ENCODE measurements at regions not wholly inside any gene's neighbourhood (a gene's known extent, or its start where the extent isn't known, plus 50 kb on each side); places are given as distances from the start of the nearest gene placed in this dataset.

- Histone ChIP-seq H3K9ac (no peak overlapping the region), H3K4me2 (no peak overlapping the region), H4K20me1 (no peaks in the 10 kb centered on the region), H3K36me3 (no peaks in the 10 kb centered on the region), H3K4me3 (no peak overlapping the region), H3K4me1 (no peaks in the 10 kb centered on the region), H3K27ac (no peak overlapping the region), H3K27me3 (no peaks in the 10 kb centered on the region), H3K9me3 (replicated peaks in 1 of 11) (no peaks in the 10 kb centered on the region)
- TF ChIP-seq Cebpa-rat (IDR thresholded peaks at IDR 0.05) = no peak
These were observed 299.8 kb downstream of the KBTBD8 start for GRCh38 chr3:67297715-67298475.

GRCh38 chr3:67301556-67301955 is 303.4 kb downstream of the KBTBD8 start:
- Histone ChIP-seq H3K27ac (no peak overlapping the region), H3K4me3 (no peak overlapping the region), H3K9me3 (replicated peaks in 1 of 11) (no peaks in the 10 kb centered on the region), H3K9ac (no peak overlapping the region), H4K20me1 (no peaks in the 10 kb centered on the region), H3K27me3 (no peaks in the 10 kb centered on the region), H3K4me2 (no peak overlapping the region), H3K4me1 (no peaks in the 10 kb centered on the region), H3K36me3 (no peaks in the 10 kb centered on the region)
- TF ChIP-seq Cebpa-rat (IDR thresholded peaks at IDR 0.05) = no peak

DNA sequence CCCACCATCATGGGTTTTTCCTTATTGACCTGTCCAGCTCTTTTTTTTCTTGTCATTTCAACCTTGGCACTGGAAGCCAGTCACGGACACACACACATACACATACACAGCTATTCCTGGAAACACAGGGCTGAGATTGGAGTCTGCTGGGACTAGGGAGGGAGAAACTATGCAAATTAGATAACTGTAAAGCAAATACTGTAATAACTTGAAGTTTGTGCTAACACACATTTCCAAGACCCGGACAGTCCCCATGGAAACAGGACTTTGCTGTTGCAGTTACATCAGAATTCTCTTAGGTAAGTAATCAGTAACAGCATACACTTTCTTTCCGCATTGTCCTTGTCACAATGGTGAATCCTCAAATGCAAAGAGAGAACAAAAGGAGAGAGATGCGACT is 304.4 kb downstream of the KBTBD8 start:
- Histone ChIP-seq H3K9ac (no peak overlapping the region), H3K4me2 (no peak overlapping the region), H3K9me3 (replicated peaks in 1 of 11) (no peaks in the 10 kb centered on the region), H3K27ac (no peak overlapping the region), H3K4me3 (no peak overlapping the region), H3K27me3 (no peaks in the 10 kb centered on the region), H3K36me3 (no peaks in the 10 kb centered on the region), H4K20me1 (no peaks in the 10 kb centered on the region), H3K4me1 (no peaks in the 10 kb centered on the region)
- no peak for TF ChIP-seq Cebpa-rat (IDR thresholded peaks at IDR 0.05)

DNA sequence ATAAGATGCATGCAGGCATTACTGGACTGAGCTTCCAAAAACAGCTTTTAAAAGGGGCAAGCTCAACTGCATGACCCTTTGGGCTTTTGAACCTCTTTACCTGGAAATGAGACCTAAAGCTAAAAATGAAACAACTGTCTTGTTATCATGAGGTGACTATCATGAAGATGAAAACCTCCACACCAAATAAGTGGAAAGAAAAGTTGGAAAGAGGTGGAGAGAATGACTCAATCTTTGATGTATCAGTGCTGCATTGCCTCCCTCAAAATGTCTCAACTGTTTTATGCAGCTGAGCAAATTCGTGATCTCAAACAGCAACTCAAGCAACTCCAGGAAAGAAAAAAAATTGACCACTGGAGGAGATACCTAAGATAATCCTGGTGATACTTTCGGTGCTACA is 307.1 kb downstream of the KBTBD8 start:
- no peaks in the 10 kb centered on the region for H4K20me1 ChIP-seq
- H3K9me3 ChIP-seq (replicated peaks in 1 of 11) = no peaks in the 10 kb centered on the region
- no peaks in the 10 kb centered on the region for H3K36me3 ChIP-seq
- H3K4me3 ChIP-seq = no peak overlapping the region
- no peak overlapping the region for H3K4me2 ChIP-seq
- no peak for TF ChIP-seq Cebpa-rat (IDR thresholded peaks at IDR 0.05)
- H3K27me3 ChIP-seq = no peaks in the 10 kb centered on the region
- H3K9ac ChIP-seq = no peak overlapping the region
- H3K27ac ChIP-seq = no peak overlapping the region
- no peaks in the 10 kb centered on the region for H3K4me1 ChIP-seq

DNA sequence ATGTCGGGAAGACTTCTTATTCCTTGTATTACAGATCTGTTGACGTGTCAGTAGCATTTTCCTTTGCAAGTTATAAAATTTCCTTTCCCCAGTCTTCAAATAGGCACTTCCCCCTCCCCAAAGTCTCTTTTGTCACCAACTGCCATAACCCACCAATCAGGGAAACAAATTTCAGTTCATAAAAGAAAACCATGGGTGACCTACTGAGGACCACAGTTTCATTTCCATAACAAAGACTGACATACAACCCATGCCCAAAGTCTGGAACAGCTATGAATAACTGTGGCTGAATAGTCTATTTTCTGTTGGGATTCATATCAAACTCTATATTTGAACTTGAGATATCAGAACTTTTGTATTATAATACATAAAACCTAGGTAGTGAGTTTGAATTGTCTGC is 307.8 kb downstream of the KBTBD8 start:
- Histone ChIP-seq H4K20me1 (no peaks in the 10 kb centered on the region), H3K27me3 (no peaks in the 10 kb centered on the region), H3K4me2 (no peak overlapping the region), H3K9ac (no peak overlapping the region), H3K27ac (no peak overlapping the region), H3K4me3 (no peak overlapping the region), H3K9me3 (replicated peaks in 1 of 11) (no peaks in the 10 kb centered on the region), H3K36me3 (no peaks in the 10 kb centered on the region), H3K4me1 (no peaks in the 10 kb centered on the region)
- TF ChIP-seq Cebpa-rat (IDR thresholded peaks at IDR 0.05) = no peak

DNA sequence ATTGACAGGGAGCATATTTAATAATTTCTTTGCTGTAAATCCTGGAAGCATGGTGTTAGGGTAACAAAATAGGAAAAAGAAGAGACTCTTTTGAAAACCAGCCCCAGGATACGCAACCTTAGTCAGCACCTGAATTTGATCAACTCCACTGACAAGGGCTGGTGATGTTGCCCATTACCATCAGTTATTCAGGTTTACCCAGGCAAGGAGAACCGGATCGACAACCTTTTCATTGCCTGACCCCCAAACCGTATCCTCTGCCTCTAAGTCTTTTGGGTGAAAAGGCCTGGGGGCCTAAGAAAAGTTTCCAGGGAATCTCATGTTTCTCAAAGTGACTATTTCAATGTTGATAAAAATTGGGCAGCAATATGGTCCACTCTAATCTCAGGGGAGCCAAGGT is 313.3 kb downstream of the KBTBD8 start:
- H3K36me3 ChIP-seq = no peaks in the 10 kb centered on the region
- no peaks in the 10 kb centered on the region for H3K4me1 ChIP-seq
- no peak overlapping the region for H3K27ac ChIP-seq
- no peaks in the 10 kb centered on the region for H4K20me1 ChIP-seq
- H3K27me3 ChIP-seq = no peaks in the 10 kb centered on the region
- no peaks in the 10 kb centered on the region for H3K9me3 ChIP-seq (replicated peaks in 1 of 11)
- TF ChIP-seq Cebpa-rat (IDR thresholded peaks at IDR 0.05) = no peak
- no peak overlapping the region for H3K4me3 ChIP-seq
- H3K9ac ChIP-seq = no peak overlapping the region
- H3K4me2 ChIP-seq = no peak overlapping the region

DNA sequence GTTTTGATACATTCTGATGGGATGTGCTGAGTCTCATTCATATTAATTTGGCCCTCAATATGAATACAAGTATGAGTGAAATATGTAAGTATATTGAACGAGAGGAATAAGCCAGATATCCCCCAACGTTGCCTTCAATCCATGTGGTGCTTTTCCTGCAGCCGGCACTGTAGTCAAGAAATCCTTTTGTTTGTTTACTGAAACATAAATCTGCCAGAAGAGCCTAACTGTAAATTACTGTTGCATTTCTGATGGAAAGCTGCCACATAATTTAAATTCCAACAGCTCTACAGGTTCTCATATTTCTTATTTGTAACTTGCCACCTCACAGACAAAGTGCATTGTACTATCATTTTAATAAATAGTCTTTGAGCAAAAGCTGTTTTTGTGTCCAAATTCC is 314.0 kb downstream of the KBTBD8 start:
- no peaks in the 10 kb centered on the region for H3K36me3 ChIP-seq
- H4K20me1 ChIP-seq = no peaks in the 10 kb centered on the region
- H3K9me3 ChIP-seq (replicated peaks in 1 of 11) = no peaks in the 10 kb centered on the region
- TF ChIP-seq Cebpa-rat (IDR thresholded peaks at IDR 0.05) = no peak
- no peaks in the 10 kb centered on the region for H3K4me1 ChIP-seq
- no peaks in the 10 kb centered on the region for H3K27me3 ChIP-seq
- no peak overlapping the region for H3K27ac ChIP-seq
- no peak overlapping the region for H3K4me3 ChIP-seq
- no peak overlapping the region for H3K9ac ChIP-seq
- no peak overlapping the region for H3K4me2 ChIP-seq

- H3K27ac ChIP-seq = no peak overlapping the region
- H3K36me3 ChIP-seq = no peaks in the 10 kb centered on the region
- no peak for TF ChIP-seq Cebpa-rat (IDR thresholded peaks at IDR 0.05)
- no peaks in the 10 kb centered on the region for H3K4me1 ChIP-seq
- no peak overlapping the region for H3K4me2 ChIP-seq
- peaks cover 0 to 6% (median 0%) of the 10 kb centered on the region in 11 experiments; a peak in 1 of 22 replicates for H3K9me3 ChIP-seq (replicated peaks in 1 of 11)
- no peaks in the 10 kb centered on the region for H4K20me1 ChIP-seq
- no peaks in the 10 kb centered on the region for H3K27me3 ChIP-seq
- H3K4me3 ChIP-seq = no peak overlapping the region
- no peak overlapping the region for H3K9ac ChIP-seq
These were observed 320.1 kb downstream of the KBTBD8 start for GRCh38 chr3:67318162-67318561.

- no peak overlapping the region for H3K4me3 ChIP-seq
- H3K27ac ChIP-seq = no peak overlapping the region
- H4K20me1 ChIP-seq = no peaks in the 10 kb centered on the region
- no peak overlapping the region for H3K4me2 ChIP-seq
- 0 out of 20 replicates have a peak, but pooled peaks cover 0 to 4% (median 0%) of the 10 kb centered on the region in 10 experiments for H3K4me1 ChIP-seq
- H3K27me3 ChIP-seq = no peaks in the 10 kb centered on the region
- no peak for TF ChIP-seq Cebpa-rat (IDR thresholded peaks at IDR 0.05)
- H3K36me3 ChIP-seq = no peaks in the 10 kb centered on the region
- peaks cover 0 to 6% (median 0%) of the 10 kb centered on the region in 11 experiments; a peak in 1 of 22 replicates for H3K9me3 ChIP-seq (replicated peaks in 1 of 11)
- H3K9ac ChIP-seq = no peak overlapping the region
These were observed 326.4 kb downstream of the KBTBD8 start for GRCh38 chr3:67324554-67324953.
